ENCODE measurements at regions not wholly inside any gene's neighbourhood (a gene's known extent, or its start where the extent isn't known, plus 50 kb on each side); places are given as distances from the start of the nearest gene placed in this dataset.
A peak's percentile ranks its signal among the peaks of the same experiment; 100 is the strongest.

GRCh38 chr3:178189854-178190253 lies 346.4 kb upstream of the KCNMB2 start:
- Mint-ChIP-seq H3K9me3 (ENCODE audit: unreplicated experiment) (peaks cover 12% of the 10 kb centered on the region), H3K4me3 (ENCODE audit: unreplicated experiment) (no peak overlapping the region), H3K36me3 (ENCODE audit: insufficient read depth, unreplicated experiment) (no peaks in the 10 kb centered on the region), H3K27me3 (ENCODE audit: insufficient read depth, unreplicated experiment) (no peaks in the 10 kb centered on the region), H3K27ac (ENCODE audit: low read depth, unreplicated experiment) (peak overlapping the region; percentile 41), H3K4me1 (ENCODE audit: insufficient read depth, unreplicated experiment) (peaks cover 6% of the 10 kb centered on the region)
- CTCF ChIA-PET = interaction anchor here (0.7 kb wide), 1 partner anchor 8 kb away, joined by 5 read pairs; no protein-coding TSS in a partner anchor
- POLR2A ChIA-PET = interaction anchor here (0.6 kb wide), 1 partner anchor 711 kb away, joined by 4 read pairs; no protein-coding TSS in a partner anchor
- DNase-seq (ENCODE audit: unreplicated experiment) = no peak
- intact Hi-C loops (cut with micrococcal nuclease) = no loop called here
- no TSS peak for BruUV-seq (replicated peaks)
- no peak for TF ChIP-seq CTCF (IDR thresholded peaks at IDR 0.05; ENCODE audit: unreplicated experiment)

GRCh38 chr3:178193846-178194245 lies 342.4 kb upstream of the KCNMB2 start:
- peaks cover 12% of the 10 kb centered on the region for H3K9me3 Mint-ChIP-seq (ENCODE audit: unreplicated experiment)
- BruUV-seq (replicated peaks) = no TSS peak
- no peak for TF ChIP-seq CTCF (IDR thresholded peaks at IDR 0.05; ENCODE audit: unreplicated experiment)
- H3K27me3 Mint-ChIP-seq (ENCODE audit: insufficient read depth, unreplicated experiment) = no peaks in the 10 kb centered on the region
- CTCF ChIA-PET = no interaction called here
- POLR2A ChIA-PET = interaction anchor here (1.2 kb wide), 1 partner anchor 370 kb away, joined by 4 read pairs; no protein-coding TSS in a partner anchor
- peak; percentile 59 for DNase-seq (ENCODE audit: unreplicated experiment)
- intact Hi-C loops (cut with micrococcal nuclease) = no loop called here
- H3K4me3 Mint-ChIP-seq (ENCODE audit: unreplicated experiment) = no peak overlapping the region
- no peak overlapping the region for H3K27ac Mint-ChIP-seq (ENCODE audit: low read depth, unreplicated experiment)
- H3K4me1 Mint-ChIP-seq (ENCODE audit: insufficient read depth, unreplicated experiment) = peaks cover 32% of the 10 kb centered on the region
- H3K36me3 Mint-ChIP-seq (ENCODE audit: insufficient read depth, unreplicated experiment) = no peaks in the 10 kb centered on the region

GRCh38 chr3:178194539-178194938 lies 341.7 kb upstream of the KCNMB2 start:
- Mint-ChIP-seq H3K27me3 (ENCODE audit: insufficient read depth, unreplicated experiment) (no peaks in the 10 kb centered on the region), H3K4me3 (ENCODE audit: unreplicated experiment) (no peak overlapping the region), H3K36me3 (ENCODE audit: insufficient read depth, unreplicated experiment) (no peaks in the 10 kb centered on the region), H3K9me3 (ENCODE audit: unreplicated experiment) (peaks cover 12% of the 10 kb centered on the region), H3K4me1 (ENCODE audit: insufficient read depth, unreplicated experiment) (peaks cover 32% of the 10 kb centered on the region), H3K27ac (ENCODE audit: low read depth, unreplicated experiment) (no peak overlapping the region)
- ChIA-PET POLR2A (interaction anchor here (0.8 to 2.8 kb wide), 5 partner anchors 11 to 358 kb away, joined by 3 to 12 read pairs (median 4); no protein-coding TSS in a partner anchor), CTCF (interaction anchor here (0.7 to 1.1 kb wide), 2 partner anchors 13 to 14 kb away, joined by 3 read pairs; no protein-coding TSS in a partner anchor)
- TF ChIP-seq CTCF (IDR thresholded peaks at IDR 0.05; ENCODE audit: unreplicated experiment) = no peak
- no peak for DNase-seq (ENCODE audit: unreplicated experiment)
- no TSS peak for BruUV-seq (replicated peaks)
- intact Hi-C loops (cut with micrococcal nuclease) = no loop called here

- peak overlapping the region; percentile 5 for H3K27ac Mint-ChIP-seq (ENCODE audit: low read depth, unreplicated experiment)
- no peaks in the 10 kb centered on the region for H3K36me3 Mint-ChIP-seq (ENCODE audit: insufficient read depth, unreplicated experiment)
- H3K4me1 Mint-ChIP-seq (ENCODE audit: insufficient read depth, unreplicated experiment) = peaks cover 26% of the 10 kb centered on the region
- CTCF ChIA-PET = interaction anchor here (0.7 kb wide), 1 partner anchor 128 kb away, joined by 4 read pairs; no protein-coding TSS in a partner anchor
- H3K27me3 Mint-ChIP-seq (ENCODE audit: insufficient read depth, unreplicated experiment) = no peaks in the 10 kb centered on the region
- H3K4me3 Mint-ChIP-seq (ENCODE audit: unreplicated experiment) = no peak overlapping the region
- peak; percentile 50 for DNase-seq (ENCODE audit: unreplicated experiment)
- no peak for TF ChIP-seq CTCF (IDR thresholded peaks at IDR 0.05; ENCODE audit: unreplicated experiment)
- POLR2A ChIA-PET = interaction anchor here (0.7 to 2.8 kb wide), 8 partner anchors 8 to 1199 kb away, joined by 3 to 12 read pairs (median 5); no protein-coding TSS in a partner anchor
- BruUV-seq (replicated peaks) = no TSS peak
- peaks cover 12% of the 10 kb centered on the region for H3K9me3 Mint-ChIP-seq (ENCODE audit: unreplicated experiment)
- intact Hi-C loops (cut with micrococcal nuclease) = no loop called here
Measured at GRCh38 chr3:178195824-178196223, 340.4 kb upstream of the KCNMB2 start.
